ENCODE measurements at regions not wholly inside any gene's neighbourhood (a gene's known extent, or its start where the extent isn't known, plus 50 kb on each side); places are given as distances from the start of the nearest gene placed in this dataset.

DNA sequence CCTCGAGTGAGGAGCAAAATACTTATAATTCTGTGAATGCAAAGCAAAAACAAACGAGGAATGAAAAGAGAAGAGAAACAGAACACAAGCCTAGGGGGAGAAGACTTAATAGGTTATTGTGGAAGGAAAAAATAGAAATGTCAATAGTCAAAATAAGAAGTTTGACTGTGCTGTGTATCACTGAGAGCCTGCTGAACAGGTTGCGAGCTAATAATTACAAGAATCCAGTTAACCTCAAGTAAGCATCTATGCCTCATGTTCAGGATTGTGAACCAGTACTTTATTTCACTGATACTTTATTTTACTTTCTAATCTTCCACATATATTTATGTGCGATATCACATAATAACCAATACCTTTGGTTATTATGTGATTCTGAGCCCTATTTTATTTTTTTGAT is 316.7 kb downstream of the OTUD1 start:
- CTCF ChIA-PET, result no interaction called here

More for the DNA sequence above, 316.7 kb downstream of the OTUD1 start:
- no peak overlapping the region for H3K4me2 ChIP-seq (ENCODE audit: insufficient read depth, low read length)
- no peak overlapping the region for H3K27ac ChIP-seq (ENCODE audit: insufficient read depth, low read depth, low read length)
- dilution Hi-C loops (cut with MboI; ENCODE audit: extremely low pct_ligation_motif_present, low sequenced_read_pairs), result no loop called here
- peaks cover 2% of the 10 kb centered on the region for H3K9me3 ChIP-seq (replicated peaks; ENCODE audit: control insufficient read depth, insufficient read depth, low read length)
- no peaks in the 10 kb centered on the region for H3K27me3 ChIP-seq (ENCODE audit: control insufficient read depth in 2 of 2, insufficient read depth in 2 of 2, low read length in 2 of 2)
- H3K4me1 ChIP-seq (ENCODE audit: control insufficient read depth, extremely low read depth, insufficient read depth, low read length), result no peaks in the 10 kb centered on the region
- H3K4me3 ChIP-seq (replicated peaks in 1 of 3; ENCODE audit: insufficient read depth in 1 of 3, low read depth in 1 of 3, low read length in 3 of 3), result no peak overlapping the region
- no peaks in the 10 kb centered on the region for H3K36me3 ChIP-seq (ENCODE audit: control insufficient read depth in 2 of 2, extremely low read depth in 1 of 2, insufficient read depth in 2 of 2, low read length in 2 of 2)
- no peaks in the 10 kb centered on the region for H3K9me1 ChIP-seq (replicated peaks; ENCODE audit: control insufficient read depth, extremely low read depth, insufficient read depth, low read length)
- H3K9ac ChIP-seq (replicated peaks; ENCODE audit: extremely low read depth, insufficient read depth, low read length), result no peak overlapping the region
- POLR2A ChIA-PET, result no interaction called here
- no peaks in the 10 kb centered on the region for H3K79me2 ChIP-seq (ENCODE audit: control insufficient read depth, insufficient read depth, low read length)
- TF ChIP-seq FOS (IDR thresholded peaks at IDR 0.05; ENCODE audit: borderline replicate concordance, insufficient read depth, low read length) (no peak), POLR2A (IDR thresholded peaks at IDR 0.05; ENCODE audit: low read depth, low read length) (no peak), MAX (IDR thresholded peaks at IDR 0.05; ENCODE audit: insufficient read depth, insufficient read length) (no peak), JUN (IDR thresholded peaks at IDR 0.05; ENCODE audit: borderline replicate concordance, insufficient read depth, insufficient read length, low read depth) (no peak), EZH2 (IDR thresholded peaks at IDR 0.05; ENCODE audit: borderline replicate concordance, low read depth, low read length, severe bottlenecking) (no peak), CTCF (IDR thresholded peaks at IDR 0.05; ENCODE audit: extremely low read depth in 1 of 2, insufficient read depth in 1 of 2, low read depth in 1 of 2, low read length in 2 of 2) (no peak), MYC (IDR thresholded peaks at IDR 0.05; ENCODE audit: low read depth, low read length) (no peak), GATA2 (IDR thresholded peaks at IDR 0.05; ENCODE audit: insufficient read depth, insufficient read length, low read depth, low read length) (no peak), POLR2AphosphoS5 (IDR thresholded peaks at IDR 0.05; ENCODE audit: insufficient read depth, low read depth, low read length) (no peak)
- H4K20me1 ChIP-seq (replicated peaks; ENCODE audit: control insufficient read depth, extremely low read depth, insufficient read depth, low read length), result no peaks in the 10 kb centered on the region
- no TSS peak for BruUV-seq (replicated peaks)
- DNase-seq (ENCODE audit: low read depth, low spot score), result no peak
- intact Hi-C loops (cut with micrococcal nuclease), result no loop called here
- H2AFZ ChIP-seq (ENCODE audit: low read depth, low read length), result no peak overlapping the region
- no peak for FAIRE-seq
